HepG2 (cell line): ENCODE measurements at regions not wholly inside any gene's neighbourhood (a gene's known extent, or its start where the extent isn't known, plus 50 kb on each side); places are given as distances from the start of the nearest gene placed in this dataset.

Experiments
- ATAC-seq: fragments of 200-7000 bp; cut with Tn5 transposase; 3 replicates; pipeline ENCODE4 v1.9.1; 2020; ENCODE audit warnings: mild to moderate bottlenecking, moderate library complexity
- BruUV-seq: library from RNA; stranded (reverse); fragments of 400-500 nt; replicated peaks from 2 replicates; lab custom pipeline; 2021; lab: Mats Ljungman, UMichigan
- CTCF ChIA-PET: fragments of 300-600 bp; formaldehyde crosslinking; extraction: SDS; loops from one replicate; lab custom pipeline; 2021; ENCODE audit warnings: low total read pairs, inconsistent platforms, low intra/inter-chr PET ratio; lab: Yijun Ruan, JAX
- POLR2A ChIA-PET: fragments of 350-600 bp; sonication (Branson Sonifier 250); formaldehyde crosslinking; loops from one replicate; lab custom pipeline; 2020; ENCODE audit warnings: antibody characterized with exemption, inconsistent platforms; lab: Yijun Ruan, JAX
- DNase-seq: peaks from one replicate; pipeline ENCODE4 v3.0.0-alpha.2; 2015; ENCODE audit warnings: low spot score
- FAIRE-seq: peaks from 3 replicates; lab custom pipeline; 2011; peaks lifted over from hg19 to GRCh38; lab: Jason Lieb, UNC
- H2AFZ ChIP-seq: one replicate; pipeline ENCODE4 v1.6.1; 2011; ENCODE audit warnings: low read length, inconsistent platforms
- H3K27ac ChIP-seq: fragments of 300-600 bp; 3 replicates; pipeline ENCODE4 v1.8.0; 2011; ENCODE audit warnings: mixed run types, mild to moderate bottlenecking, mixed read lengths, low read length, inconsistent platforms; ENCODE audit not compliant: insufficient read depth; ENCODE audit errors: extremely low read length
- H3K27me3 ChIP-seq, 2 experiments: fragments of 200-600 bp in 1 of 2; 2 replicates in 1 of 2; 3 replicates in 1 of 2; pipeline versions ENCODE4 v1.6.0 to v1.8.0; 2011; ENCODE audit warnings: low read length in 2 of 2, mild to moderate bottlenecking in 2 of 2, moderate library complexity in 2 of 2, inconsistent platforms in 1 of 2; ENCODE audit not compliant: insufficient read depth in 2 of 2, control insufficient read depth in 1 of 2
- H3K36me3 ChIP-seq, 2 experiments: fragments of 200-600 bp in 1 of 2; replicated peaks in 1 of 2; 2 replicates in 1 of 2; 3 replicates in 1 of 2; pipeline versions ENCODE4 v1.5.1 to v1.8.0; 2011; ENCODE audit warnings: low read length in 2 of 2, inconsistent platforms in 1 of 2; ENCODE audit not compliant: insufficient read depth in 2 of 2, control insufficient read depth in 1 of 2
- H3K4me1 ChIP-seq: 2 replicates; pipeline ENCODE4 v1.5.1; 2012; ENCODE audit warnings: low read length, inconsistent platforms; ENCODE audit not compliant: insufficient read depth
- H3K4me2 ChIP-seq: 2 replicates; pipeline ENCODE4 v1.6.0; 2011; ENCODE audit warnings: low read depth, low read length, inconsistent platforms
- H3K4me3 ChIP-seq, 3 experiments: fragments of 200-600 bp in 1 of 3; sonication (generic), shearing (Covaris generic) in 1 of 3; replicated peaks in 1 of 3; 2 replicates each; pipeline ENCODE4 v1.5.1; 2011 to 2016; ENCODE audit warnings: low read length in 3 of 3, inconsistent platforms in 2 of 3, low read depth in 2 of 3, mild to moderate bottlenecking in 2 of 3, control low read depth in 1 of 3, mixed read lengths in 1 of 3; ENCODE audit not compliant: insufficient read depth in 1 of 3
- H3K79me2 ChIP-seq: one replicate; pipeline ENCODE4 v1.6.1; 2011; ENCODE audit warnings: low read length, inconsistent platforms; ENCODE audit not compliant: insufficient read depth
- H3K9ac ChIP-seq: 2 replicates; pipeline ENCODE4 v1.6.0; 2011; ENCODE audit warnings: mild to moderate bottlenecking, low read depth, low read length, inconsistent platforms; ENCODE audit not compliant: insufficient read depth
- H3K9me3 ChIP-seq: 2 replicates; pipeline ENCODE4 v1.5.1; 2012; ENCODE audit warnings: mild to moderate bottlenecking, low read length
- H4K20me1 ChIP-seq: 2 replicates; pipeline ENCODE4 v1.6.0; 2011; ENCODE audit warnings: inconsistent platforms, mild to moderate bottlenecking, low read length, moderate library complexity; ENCODE audit not compliant: insufficient read depth
- ATF7 ChIP-seq, 2 experiments: fragments of 450-650 bp in 1 of 2; sonication (generic) in 1 of 2; formaldehyde crosslinking in 1 of 2; IDR thresholded peaks; 2 replicates each; pipeline versions ENCODE4 v1.4.0 to v1.6.1; 2016 to 2020; ENCODE audit warnings: antibody characterized with exemption in 1 of 2, mild to moderate bottlenecking in 1 of 2, missing genetic modification reagents in 1 of 2
- DBP ChIP-seq: sonication (generic); formaldehyde crosslinking; IDR thresholded peaks from 2 replicates; pipeline ENCODE4 v1.4.0; 2020; ENCODE audit warnings: missing genetic modification reagents; ENCODE audit errors: not compliant biosample characterization
- GTF2F1 ChIP-seq: fragments of 150-350 bp; IDR thresholded peaks from 2 replicates; pipeline ENCODE4 v1.6.1; 2014; ENCODE audit warnings: low read length
- PBX3 ChIP-seq: sonication (generic); formaldehyde crosslinking; IDR thresholded peaks from 2 replicates; pipeline ENCODE4 v1.8.1; 2023; ENCODE audit warnings: missing genetic modification reagents, inconsistent platforms, borderline replicate concordance
- THYN1 ChIP-seq: sonication (generic); formaldehyde crosslinking; IDR thresholded peaks from 2 replicates; pipeline ENCODE4 v1.8.1; 2023; ENCODE audit warnings: low read depth, mild to moderate bottlenecking, moderate library complexity, missing genetic modification reagents, borderline replicate concordance
- ZNF564 ChIP-seq: sonication (generic); formaldehyde crosslinking; IDR thresholded peaks from 2 replicates; pipeline ENCODE4 v1.8.1; 2023; ENCODE audit warnings: mild to moderate bottlenecking, missing genetic modification reagents
- ZNF75D ChIP-seq: sonication (generic); formaldehyde crosslinking; IDR thresholded peaks from 2 replicates; pipeline ENCODE4 v1.8.1; 2023; ENCODE audit warnings: missing genetic modification reagents, mild to moderate bottlenecking, borderline replicate concordance
- ZNF878 ChIP-seq: sonication (generic); formaldehyde crosslinking; IDR thresholded peaks from 2 replicates; pipeline ENCODE4 v1.8.1; 2023; ENCODE audit warnings: mild to moderate bottlenecking, missing genetic modification reagents, moderate library complexity
- WGBS: methylation state at CpG from one replicate; pipeline ENCODE4 v1.1.6; 2017; ENCODE audit warnings: low lambda C conversion rate; 5-methylcytosine and 5-hydroxymethylcytosine counted together
- in situ Hi-C: cut with HindIII; loops from 2 replicates; pipeline ENCODE4 v1.10.0; 2017; ENCODE audit warnings: low pct_unique_long_range_greater_than_20kb; ENCODE audit not compliant: extremely low pct_ligation_motif_present
- intact Hi-C: fragments of 100-400 bp; cut with micrococcal nuclease; formaldehyde crosslinking; loops from one replicate; pipeline ENCODE4 v1.10.0; 2022; ENCODE audit not compliant: unreplicated experiment
- TF ChIP-seq, protein P1 (sequence below): sonication (generic); formaldehyde crosslinking; IDR thresholded peaks from 2 replicates; pipeline ENCODE4 v1.4.0; 2020; ENCODE audit warnings: mild to moderate bottlenecking, missing genetic modification reagents
- TF ChIP-seq, protein P2 (sequence below): sonication (generic); formaldehyde crosslinking; IDR thresholded peaks from 2 replicates; pipeline ENCODE4 v1.4.0; 2020; ENCODE audit warnings: missing genetic modification reagents

DNA sequence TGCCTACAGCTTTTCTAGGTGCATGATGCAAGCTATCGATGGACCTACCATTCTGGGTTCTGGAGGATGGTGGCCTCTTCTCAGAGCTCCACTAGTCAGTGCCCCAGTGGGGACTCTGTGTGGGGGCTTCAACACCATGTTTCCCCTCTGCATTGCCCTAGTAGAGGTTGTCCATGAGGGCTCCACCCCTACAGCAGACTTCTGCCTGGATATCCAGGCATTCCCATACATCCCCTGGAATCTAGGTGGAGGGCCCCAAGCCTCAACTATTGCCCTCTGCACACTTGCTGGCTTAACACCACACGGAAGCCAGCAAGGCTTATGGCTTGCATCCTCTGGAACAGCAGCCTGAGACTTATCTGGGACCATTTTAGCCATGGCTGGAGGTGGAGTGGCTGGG is 1299.9 kb upstream of the MIR17HG start (continued):
- TF ChIP-seq, protein P1, sequence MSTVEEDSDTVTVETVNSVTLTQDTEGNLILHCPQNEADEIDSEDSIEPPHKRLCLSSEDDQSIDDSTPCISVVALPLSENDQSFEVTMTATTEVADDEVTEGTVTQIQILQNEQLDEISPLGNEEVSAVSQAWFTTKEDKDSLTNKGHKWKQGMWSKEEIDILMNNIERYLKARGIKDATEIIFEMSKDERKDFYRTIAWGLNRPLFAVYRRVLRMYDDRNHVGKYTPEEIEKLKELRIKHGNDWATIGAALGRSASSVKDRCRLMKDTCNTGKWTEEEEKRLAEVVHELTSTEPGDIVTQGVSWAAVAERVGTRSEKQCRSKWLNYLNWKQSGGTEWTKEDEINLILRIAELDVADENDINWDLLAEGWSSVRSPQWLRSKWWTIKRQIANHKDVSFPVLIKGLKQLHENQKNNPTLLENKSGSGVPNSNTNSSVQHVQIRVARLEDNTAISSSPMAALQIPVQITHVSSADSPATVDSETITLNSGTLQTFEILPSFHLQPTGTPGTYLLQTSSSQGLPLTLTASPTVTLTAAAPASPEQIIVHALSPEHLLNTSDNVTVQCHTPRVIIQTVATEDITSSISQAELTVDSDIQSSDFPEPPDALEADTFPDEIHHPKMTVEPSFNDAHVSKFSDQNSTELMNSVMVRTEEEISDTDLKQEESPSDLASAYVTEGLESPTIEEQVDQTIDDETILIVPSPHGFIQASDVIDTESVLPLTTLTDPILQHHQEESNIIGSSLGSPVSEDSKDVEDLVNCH: no peak
- TF ChIP-seq THYN1 (CRISPR knock-in tag) (no peak), PBX3 (CRISPR knock-in tag) (no peak)
- TF ChIP-seq, all 625 proteins: peak for 0

GRCh38 chr13:90049989-90050671 is 1297.4 kb upstream of the MIR17HG start:
- DNase-seq (no peak), FAIRE-seq (no peak), ATAC-seq (no peak)
- CTCF ChIA-PET: no interaction called here
- in situ Hi-C loops (no loop called here), intact Hi-C loops (no loop called here)
- BruUV-seq: no TSS peak
- no peak overlapping the region for H3K4me2 ChIP-seq
- no peaks in the 10 kb centered on the region for H3K4me1 ChIP-seq
- peaks cover 39% of the 10 kb centered on the region for H3K9me3 ChIP-seq
- no peaks in the 10 kb centered on the region for H3K36me3 ChIP-seq
- POLR2A ChIA-PET: no interaction called here
- 2% methylated on average over 2 of the region's 2 CpGs for WGBS
- no peaks in the 10 kb centered on the region for H3K79me2 ChIP-seq
- H3K27ac ChIP-seq: no peak overlapping the region
- H4K20me1 ChIP-seq: no peaks in the 10 kb centered on the region
- TF ChIP-seq ZNF75D (CRISPR knock-in tag): no peak
- TF ChIP-seq GTF2F1: no peak
- TF ChIP-seq ZNF878 (CRISPR knock-in tag): no peak
- no peak for TF ChIP-seq DBP (CRISPR knock-in tag)
- no peak for TF ChIP-seq ATF7 (IDR thresholded peaks at IDR 0.05)
- TF ChIP-seq ATF7 (CRISPR knock-in tag; IDR thresholded peaks at IDR 0.05): no peak
- no peak for TF ChIP-seq ZNF564 (CRISPR knock-in tag)
- TF ChIP-seq, protein P2, sequence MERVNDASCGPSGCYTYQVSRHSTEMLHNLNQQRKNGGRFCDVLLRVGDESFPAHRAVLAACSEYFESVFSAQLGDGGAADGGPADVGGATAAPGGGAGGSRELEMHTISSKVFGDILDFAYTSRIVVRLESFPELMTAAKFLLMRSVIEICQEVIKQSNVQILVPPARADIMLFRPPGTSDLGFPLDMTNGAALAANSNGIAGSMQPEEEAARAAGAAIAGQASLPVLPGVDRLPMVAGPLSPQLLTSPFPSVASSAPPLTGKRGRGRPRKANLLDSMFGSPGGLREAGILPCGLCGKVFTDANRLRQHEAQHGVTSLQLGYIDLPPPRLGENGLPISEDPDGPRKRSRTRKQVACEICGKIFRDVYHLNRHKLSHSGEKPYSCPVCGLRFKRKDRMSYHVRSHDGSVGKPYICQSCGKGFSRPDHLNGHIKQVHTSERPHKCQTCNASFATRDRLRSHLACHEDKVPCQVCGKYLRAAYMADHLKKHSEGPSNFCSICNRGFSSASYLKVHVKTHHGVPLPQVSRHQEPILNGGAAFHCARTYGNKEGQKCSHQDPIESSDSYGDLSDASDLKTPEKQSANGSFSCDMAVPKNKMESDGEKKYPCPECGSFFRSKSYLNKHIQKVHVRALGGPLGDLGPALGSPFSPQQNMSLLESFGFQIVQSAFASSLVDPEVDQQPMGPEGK (CRISPR knock-in tag): no peak
- no peaks in the 10 kb centered on the region for H3K27me3 ChIP-seq
- H3K9ac ChIP-seq: no peak overlapping the region
- no peak overlapping the region for H3K4me3 ChIP-seq
- no peak overlapping the region for H2AFZ ChIP-seq
